Thyroid gland (tissue), 4 donors: ENCODE measurements at regions not wholly inside any gene's neighbourhood (a gene's known extent, or its start where the extent isn't known, plus 50 kb on each side); places are given as distances from the start of the nearest gene placed in this dataset.

Source experiments
- DNase-seq, 2 donors: peaks; one replicate each; pipeline ENCODE4 v3.0.0-alpha.2; 2019
- H3K27ac ChIP-seq, 3 donors: fragments of 200-600 bp; sonication (generic); 1 replicate in 2 of 3; 2 replicates in 1 of 3; pipeline ENCODE4 v1.5.1; 2016 to 2019; ENCODE audit warnings: mild to moderate bottlenecking in 1 of 3, moderate library complexity in 1 of 3
- H3K27me3 ChIP-seq: fragments of 200-600 bp; sonication (generic); one replicate; pipeline ENCODE4 v1.5.1; 2019
- H3K36me3 ChIP-seq, 2 donors: fragments of 200-600 bp; sonication (generic); one replicate each; pipeline ENCODE4 v1.5.1; 2016 to 2019
- H3K4me1 ChIP-seq, 2 donors: fragments of 200-600 bp; sonication (generic); one replicate each; pipeline ENCODE4 v1.5.1; 2017 to 2019
- H3K4me3 ChIP-seq, 3 donors: fragments of 200-600 bp; sonication (generic); replicated peaks in 1 of 3; 1 replicate in 2 of 3; 2 replicates in 1 of 3; pipeline ENCODE4 v1.5.1; 2016; ENCODE audit warnings: mild to moderate bottlenecking in 1 of 3
- H3K9me3 ChIP-seq: fragments of 200-600 bp; sonication (generic); one replicate; pipeline ENCODE4 v1.5.1; 2017
- POLR2A ChIP-seq, 2 donors: fragments of 450-650 bp; IDR thresholded peaks; one replicate each; pipeline ENCODE4 v1.6.1; 2017; ENCODE audit warnings: antibody characterized with exemption in 2 of 2, mild to moderate bottlenecking in 2 of 2, moderate library complexity in 1 of 2
- WGBS, 2 donors: methylation state at CpG; one replicate each; pipeline ENCODE4 v1.1.5; 2017; 5-methylcytosine and 5-hydroxymethylcytosine counted together
- intact Hi-C: fragments of 100-400 bp; cut with DNase I; formaldehyde crosslinking; loops from one replicate; pipeline ENCODE4 v1.15.1; 2023
- TF ChIP-seq, protein P1 (sequence below), 6 experiments: fragments of 200-600 bp in 3 of 6; fragments of 450-650 bp in 3 of 6; sonication (generic) in 3 of 6; IDR thresholded peaks; one replicate each; pipeline ENCODE4 v1.5.1; 2016 to 2019; ENCODE audit warnings: antibody characterized with exemption in 6 of 6, mild to moderate bottlenecking in 2 of 6, inconsistent platforms in 1 of 6, moderate library complexity in 1 of 6

DNA sequence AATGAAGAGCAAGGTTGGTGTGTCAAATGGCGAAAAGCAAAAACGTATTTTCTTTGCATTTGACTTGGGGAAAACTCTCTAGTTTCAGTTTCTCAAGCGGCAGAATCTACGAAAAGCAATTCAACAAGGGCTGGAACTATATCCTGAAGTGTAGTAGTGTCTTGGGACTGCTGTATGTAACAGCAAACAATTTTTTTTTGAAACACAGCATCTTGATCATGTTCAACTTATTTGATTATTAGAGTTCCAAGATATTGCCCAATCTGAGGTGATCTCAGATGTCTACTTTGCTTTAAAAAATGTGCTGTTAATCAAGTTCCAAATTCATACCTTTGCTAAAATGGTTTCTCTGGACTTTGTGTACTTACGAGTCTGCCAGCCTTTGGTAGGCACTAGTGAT is 120.6 kb downstream of the ZWINT start:
- Histone ChIP-seq H3K27ac (no peak overlapping the region), H3K4me3 (no peak overlapping the region), H3K27me3 (no peaks in the 10 kb centered on the region), H3K36me3 (no peaks in the 10 kb centered on the region), H3K9me3 (no peaks in the 10 kb centered on the region), H3K4me1 (no peaks in the 10 kb centered on the region)
- DNase-seq: no peak
- 79% methylated on average over 5 of the region's 5 CpGs for WGBS, 2 donors
- intact Hi-C loops: no loop called here
- TF ChIP-seq POLR2A (IDR thresholded peaks at IDR 0.05): no peak
- TF ChIP-seq, protein P1, sequence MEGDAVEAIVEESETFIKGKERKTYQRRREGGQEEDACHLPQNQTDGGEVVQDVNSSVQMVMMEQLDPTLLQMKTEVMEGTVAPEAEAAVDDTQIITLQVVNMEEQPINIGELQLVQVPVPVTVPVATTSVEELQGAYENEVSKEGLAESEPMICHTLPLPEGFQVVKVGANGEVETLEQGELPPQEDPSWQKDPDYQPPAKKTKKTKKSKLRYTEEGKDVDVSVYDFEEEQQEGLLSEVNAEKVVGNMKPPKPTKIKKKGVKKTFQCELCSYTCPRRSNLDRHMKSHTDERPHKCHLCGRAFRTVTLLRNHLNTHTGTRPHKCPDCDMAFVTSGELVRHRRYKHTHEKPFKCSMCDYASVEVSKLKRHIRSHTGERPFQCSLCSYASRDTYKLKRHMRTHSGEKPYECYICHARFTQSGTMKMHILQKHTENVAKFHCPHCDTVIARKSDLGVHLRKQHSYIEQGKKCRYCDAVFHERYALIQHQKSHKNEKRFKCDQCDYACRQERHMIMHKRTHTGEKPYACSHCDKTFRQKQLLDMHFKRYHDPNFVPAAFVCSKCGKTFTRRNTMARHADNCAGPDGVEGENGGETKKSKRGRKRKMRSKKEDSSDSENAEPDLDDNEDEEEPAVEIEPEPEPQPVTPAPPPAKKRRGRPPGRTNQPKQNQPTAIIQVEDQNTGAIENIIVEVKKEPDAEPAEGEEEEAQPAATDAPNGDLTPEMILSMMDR (IDR thresholded peaks at IDR 0.05): no peak

DNA sequence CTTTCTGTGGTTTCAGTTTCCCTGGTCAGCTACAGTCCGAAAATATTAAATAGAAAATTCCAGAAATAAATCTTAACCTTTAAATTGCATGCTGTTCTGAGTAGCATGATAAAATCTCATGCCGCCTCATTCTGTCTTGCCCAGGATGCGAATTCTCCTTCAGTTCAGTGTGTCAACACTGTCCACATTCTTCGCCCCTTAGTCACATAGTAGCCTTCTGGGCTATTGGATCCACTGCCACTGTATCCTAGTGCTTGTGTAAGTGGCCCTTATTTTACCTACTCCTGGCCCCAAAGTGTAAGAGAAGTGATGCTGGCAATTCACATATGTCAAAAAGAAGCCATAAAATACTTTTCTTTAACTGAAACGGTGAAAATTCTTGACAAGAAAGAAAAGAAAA is 129.6 kb downstream of the ZWINT start:
- no peaks in the 10 kb centered on the region for H3K27me3 ChIP-seq
- DNase-seq: no peak
- 61 to 66% methylated on average over 5 of the region's 5 CpGs for WGBS, 2 donors
- H3K4me3 ChIP-seq: no peak overlapping the region
- H3K36me3 ChIP-seq: no peaks in the 10 kb centered on the region
- intact Hi-C loops: no loop called here
- H3K9me3 ChIP-seq: no peaks in the 10 kb centered on the region
- TF ChIP-seq, protein P1 (IDR thresholded peaks at IDR 0.05): no peak
- no peak for TF ChIP-seq POLR2A (IDR thresholded peaks at IDR 0.05)
- no peak overlapping the region for H3K27ac ChIP-seq
- no peaks in the 10 kb centered on the region for H3K4me1 ChIP-seq

DNA sequence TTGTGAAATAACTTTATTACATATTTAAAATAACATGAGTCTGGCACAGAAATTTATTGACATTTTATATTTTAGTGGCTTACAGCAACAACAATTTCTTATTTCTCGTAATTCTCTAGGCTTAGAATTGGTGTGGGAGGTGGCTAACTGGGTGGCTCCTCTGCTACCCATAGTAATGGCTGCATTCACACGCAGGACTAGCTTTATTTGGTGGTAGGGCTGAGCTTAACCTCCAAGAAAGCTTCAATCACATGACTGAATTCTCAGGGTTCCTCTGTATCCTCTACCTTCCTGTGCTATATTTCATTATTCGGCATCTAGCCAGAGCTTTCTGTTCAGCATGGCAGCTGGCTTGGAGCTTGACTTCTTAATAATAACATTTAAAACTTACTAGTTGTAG is 138.8 kb downstream of the ZWINT start:
- no peak overlapping the region for H3K4me3 ChIP-seq
- TF ChIP-seq, protein P1 (IDR thresholded peaks at IDR 0.05): no peak
- TF ChIP-seq POLR2A (IDR thresholded peaks at IDR 0.05): no peak
- no peaks in the 10 kb centered on the region for H3K27me3 ChIP-seq
- 80 to 87% methylated on average over 3 of the region's 3 CpGs for WGBS, 2 donors
- H3K27ac ChIP-seq: no peak overlapping the region
- intact Hi-C loops: no loop called here
- no peak for DNase-seq
- H3K36me3 ChIP-seq: no peaks in the 10 kb centered on the region
- H3K9me3 ChIP-seq: no peaks in the 10 kb centered on the region
- no peaks in the 10 kb centered on the region for H3K4me1 ChIP-seq

DNA sequence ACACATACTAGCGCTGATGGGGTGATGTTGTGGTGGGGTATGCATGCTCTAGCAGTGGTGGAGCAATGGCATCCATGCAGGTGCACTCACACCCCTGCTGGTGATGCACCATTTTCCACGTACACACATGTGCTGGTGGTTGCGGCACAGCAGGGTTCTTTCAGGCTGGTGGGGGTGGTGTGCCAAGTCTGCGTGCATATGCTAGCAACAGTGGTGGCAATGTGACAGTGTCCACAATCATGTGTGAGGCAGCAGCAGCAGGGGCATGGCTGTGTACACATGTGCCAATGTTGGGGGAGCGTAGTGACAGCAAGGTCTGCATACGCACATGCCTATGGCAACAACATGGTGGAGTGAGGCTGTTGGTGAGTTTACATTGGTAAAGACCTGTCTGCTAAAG is 148.1 kb downstream of the ZWINT start:
- Histone ChIP-seq H3K36me3 (no peaks in the 10 kb centered on the region), H3K4me1 (no peaks in the 10 kb centered on the region), H3K4me3 (no peak overlapping the region), H3K27me3 (no peaks in the 10 kb centered on the region), H3K9me3 (no peaks in the 10 kb centered on the region), H3K27ac (no peak overlapping the region)
- no peak for DNase-seq
- intact Hi-C loops: no loop called here
- 91 to 92% methylated on average over 4 to 6 of the region's 6 CpGs for WGBS, 2 donors
- no peak for TF ChIP-seq POLR2A (IDR thresholded peaks at IDR 0.05)
- TF ChIP-seq, protein P1 (IDR thresholded peaks at IDR 0.05): no peak

DNA sequence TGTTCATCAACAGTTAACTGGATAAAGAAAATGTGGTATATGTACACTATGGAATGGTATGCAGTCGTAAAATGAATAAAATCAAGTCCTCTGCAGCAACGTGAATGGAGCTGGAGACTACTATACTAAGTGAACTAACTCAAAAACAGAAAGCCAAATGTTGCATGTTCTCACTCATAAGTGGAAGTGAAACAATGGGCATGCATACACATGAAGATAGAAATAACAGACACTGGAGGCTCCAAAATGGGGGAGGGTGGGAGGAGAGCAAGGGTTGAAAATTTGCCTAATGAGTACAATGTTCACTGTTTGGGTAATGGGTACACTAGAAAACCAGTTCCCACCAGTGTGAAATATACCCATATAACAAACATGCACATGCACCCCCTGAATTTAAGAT is 179.5 kb downstream of the ZWINT start:
- H3K4me1 ChIP-seq: no peaks in the 10 kb centered on the region
- no peak overlapping the region for H3K4me3 ChIP-seq
- TF ChIP-seq POLR2A (IDR thresholded peaks at IDR 0.05): no peak
- TF ChIP-seq, protein P1 (IDR thresholded peaks at IDR 0.05): no peak
- H3K36me3 ChIP-seq: no peaks in the 10 kb centered on the region
- WGBS, 2 donors: 73 to 74% methylated on average over 2 of the region's 2 CpGs
- H3K27ac ChIP-seq: no peak overlapping the region
- H3K27me3 ChIP-seq: no peaks in the 10 kb centered on the region
- DNase-seq: no peak
- H3K9me3 ChIP-seq: no peaks in the 10 kb centered on the region
- intact Hi-C loops: no loop called here
